Subcutaneous abdominal adipose tissue (tissue), 5 donors: ENCODE measurements at regions not wholly inside any gene's neighbourhood (a gene's known extent, or its start where the extent isn't known, plus 50 kb on each side); places are given as distances from the start of the nearest gene placed in this dataset.
"Not testable (repeated sequence)": the region's sequence is repeated elsewhere in the genome, so short reads cannot be mapped to it uniquely, and the experiment has no call there.

Source experiments
- H3K27ac ChIP-seq: one replicate; pipeline ENCODE4 v1.7.0; 2013; ENCODE audit warnings: low read depth, mild to moderate bottlenecking, inconsistent platforms, low read length, moderate library complexity
- H3K27me3 ChIP-seq, 5 donors: one replicate each; pipeline ENCODE4 v1.7.0; 2013; ENCODE audit warnings: low read length in 5 of 5, inconsistent platforms in 1 of 5; ENCODE audit not compliant: control insufficient read depth in 5 of 5, insufficient read depth in 4 of 5
- H3K36me3 ChIP-seq, 5 donors: one replicate each; pipeline ENCODE4 v1.7.0; 2013; ENCODE audit warnings: low read length in 5 of 5; ENCODE audit not compliant: control insufficient read depth in 5 of 5, insufficient read depth in 5 of 5
- H3K4me1 ChIP-seq, 5 donors: one replicate each; pipeline ENCODE4 v1.7.0; 2013; ENCODE audit warnings: low read length in 5 of 5, mild to moderate bottlenecking in 3 of 5, moderate library complexity in 1 of 5; ENCODE audit not compliant: control insufficient read depth in 5 of 5, insufficient read depth in 5 of 5
- H3K4me3 ChIP-seq, 5 donors: one replicate each; pipeline ENCODE4 v1.7.0; 2013; ENCODE audit warnings: low read length in 5 of 5, low read depth in 1 of 5
- H3K9ac ChIP-seq, 5 donors: one replicate each; pipeline ENCODE4 v1.7.0; 2013; ENCODE audit warnings: low read length in 5 of 5, mild to moderate bottlenecking in 4 of 5, moderate library complexity in 3 of 5
- H3K9me3 ChIP-seq, 5 donors: one replicate each; pipeline ENCODE4 v1.7.0; 2013; ENCODE audit warnings: low read length in 5 of 5; ENCODE audit not compliant: control insufficient read depth in 5 of 5
- donor health status: healthy.
- donor health status: healthy.
- donor health status: healthy.
- donor health status: healthy.
- donor health status: healthy.

DNA sequence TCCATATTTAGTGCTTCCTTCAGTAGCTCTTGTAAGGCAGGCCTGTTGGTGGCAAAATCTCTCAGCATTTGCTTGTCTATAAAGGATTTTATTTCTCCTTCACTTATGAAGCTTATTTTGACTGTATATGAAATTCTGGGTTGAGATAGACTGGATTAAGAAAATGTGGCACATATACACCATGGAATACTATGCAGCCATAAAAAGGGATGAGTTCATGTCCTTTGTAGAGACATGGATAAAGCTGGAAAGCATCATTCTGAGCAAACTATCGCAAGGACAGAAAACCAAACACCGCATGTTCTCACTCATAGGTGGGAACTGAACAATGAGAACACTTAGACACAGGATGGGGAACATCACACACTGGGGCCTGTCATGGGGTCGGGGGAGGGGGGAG is 73.1 kb downstream of the ADCYAP1 start:
- H3K4me1 ChIP-seq, H3K27ac ChIP-seq, H3K4me3 ChIP-seq, H3K9ac ChIP-seq, H3K36me3 ChIP-seq, H3K27me3 ChIP-seq: not testable (repeated sequence)
- H3K9me3 ChIP-seq: peaks cover 0 to 13% (median 0%) of the 10 kb centered on the region in 5 donors

- Histone ChIP-seq H3K9me3 (peaks cover 0 to 13% (median 0%) of the 10 kb centered on the region in 5 donors), H3K9ac (no peak overlapping the region), H3K27me3 (no peaks in the 10 kb centered on the region), H3K4me1 (peaks cover 2 to 13% (median 11%) of the 10 kb centered on the region in 5 donors), H3K36me3 (no peaks in the 10 kb centered on the region), H3K4me3 (no peak overlapping the region), H3K27ac (no peak overlapping the region)
These were observed 75.9 kb downstream of the ADCYAP1 start for GRCh38 chr18:980586-980985.

GRCh38 chr18:984004-984403 is 79.3 kb downstream of the ADCYAP1 start:
- H3K4me3 ChIP-seq: no peak overlapping the region

GRCh38 chr18:985212-985661 is 80.6 kb downstream of the ADCYAP1 start:
- H3K36me3 ChIP-seq: no peaks in the 10 kb centered on the region
- H3K27me3 ChIP-seq: no peaks in the 10 kb centered on the region
- H3K4me3 ChIP-seq: peak overlapping the region in 1 of 5 donors; percentile 37
- H3K9ac ChIP-seq: no peak overlapping the region
- peaks cover 2 to 25% (median 19%) of the 10 kb centered on the region in 5 donors for H3K4me1 ChIP-seq
- H3K9me3 ChIP-seq: peaks cover 0 to under 1% (median 0%) of the 10 kb centered on the region in 5 donors
- H3K27ac ChIP-seq: no peak overlapping the region

More at GRCh38 chr18:984004-984403, 79.3 kb downstream of the ADCYAP1 start:
- peaks cover 2 to 25% (median 19%) of the 10 kb centered on the region in 5 donors for H3K4me1 ChIP-seq
- H3K9ac ChIP-seq: no peak overlapping the region
- H3K27me3 ChIP-seq: no peaks in the 10 kb centered on the region
- H3K36me3 ChIP-seq: no peaks in the 10 kb centered on the region
- no peak overlapping the region for H3K27ac ChIP-seq
- peaks cover 0 to 13% (median 0%) of the 10 kb centered on the region in 5 donors for H3K9me3 ChIP-seq

- no peaks in the 10 kb centered on the region for H3K27me3 ChIP-seq
- no peak overlapping the region for H3K27ac ChIP-seq
- no peaks in the 10 kb centered on the region for H3K9me3 ChIP-seq
- H3K36me3 ChIP-seq: no peaks in the 10 kb centered on the region
- no peak overlapping the region for H3K9ac ChIP-seq
- H3K4me1 ChIP-seq: peaks cover 2 to 25% (median 19%) of the 10 kb centered on the region in 5 donors
- no peak overlapping the region for H3K4me3 ChIP-seq
These were observed 81.4 kb downstream of the ADCYAP1 start for GRCh38 chr18:986051-986450.

- peaks cover 2 to 25% (median 19%) of the 10 kb centered on the region in 5 donors for H3K4me1 ChIP-seq
- no peaks in the 10 kb centered on the region for H3K27me3 ChIP-seq
- H3K27ac ChIP-seq: no peak overlapping the region
- H3K9me3 ChIP-seq: no peaks in the 10 kb centered on the region
- no peak overlapping the region for H3K4me3 ChIP-seq
- H3K9ac ChIP-seq: no peak overlapping the region
- no peaks in the 10 kb centered on the region for H3K36me3 ChIP-seq
These were observed 81.9 kb downstream of the ADCYAP1 start for GRCh38 chr18:986552-986951.

GRCh38 chr18:987325-988186 is 82.9 kb downstream of the ADCYAP1 start:
- Histone ChIP-seq H3K4me1 (peaks cover 2 to 25% (median 19%) of the 10 kb centered on the region in 5 donors), H3K27ac (no peak overlapping the region), H3K4me3 (no peak overlapping the region), H3K36me3 (no peaks in the 10 kb centered on the region), H3K27me3 (no peaks in the 10 kb centered on the region), H3K9me3 (peaks cover 0 to 2% (median 0%) of the 10 kb centered on the region in 5 donors), H3K9ac (no peak overlapping the region)

- H3K4me1 ChIP-seq: peaks cover 2 to 24% (median 19%) of the 10 kb centered on the region in 5 donors
- no peak overlapping the region for H3K4me3 ChIP-seq
- H3K27me3 ChIP-seq: no peaks in the 10 kb centered on the region
- H3K36me3 ChIP-seq: no peaks in the 10 kb centered on the region
- H3K27ac ChIP-seq: no peak overlapping the region
- H3K9me3 ChIP-seq: peaks cover 0 to 10% (median 0%) of the 10 kb centered on the region in 5 donors
- H3K9ac ChIP-seq: no peak overlapping the region
These were observed 84.8 kb downstream of the ADCYAP1 start for GRCh38 chr18:989425-989824.

DNA sequence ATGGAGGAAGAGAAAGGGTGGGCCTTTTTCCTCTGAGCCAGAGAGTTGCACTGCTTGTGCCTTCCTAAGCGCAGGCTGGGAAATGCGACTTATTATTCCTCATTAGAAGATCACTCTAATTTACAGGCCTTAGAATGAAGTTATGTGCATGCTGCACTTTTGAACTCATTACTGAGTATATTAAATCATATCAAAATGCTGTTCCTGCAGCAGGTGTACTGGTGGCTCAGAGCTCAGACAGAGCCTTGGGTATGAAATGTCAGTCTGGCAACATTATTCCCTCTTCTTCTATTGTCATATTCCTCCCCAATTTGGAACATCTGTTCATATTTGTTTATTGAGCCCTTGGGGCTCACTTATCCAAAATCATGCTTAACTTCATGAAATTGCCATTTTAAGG is 85.5 kb downstream of the ADCYAP1 start:
- H3K36me3 ChIP-seq: no peaks in the 10 kb centered on the region
- no peaks in the 10 kb centered on the region for H3K27me3 ChIP-seq
- no peak overlapping the region for H3K4me3 ChIP-seq
- H3K9me3 ChIP-seq: peaks cover 0 to 10% (median 0%) of the 10 kb centered on the region in 5 donors
- peaks cover 2 to 16% (median 13%) of the 10 kb centered on the region in 5 donors for H3K4me1 ChIP-seq
- no peak overlapping the region for H3K27ac ChIP-seq
- no peak overlapping the region for H3K9ac ChIP-seq

DNA sequence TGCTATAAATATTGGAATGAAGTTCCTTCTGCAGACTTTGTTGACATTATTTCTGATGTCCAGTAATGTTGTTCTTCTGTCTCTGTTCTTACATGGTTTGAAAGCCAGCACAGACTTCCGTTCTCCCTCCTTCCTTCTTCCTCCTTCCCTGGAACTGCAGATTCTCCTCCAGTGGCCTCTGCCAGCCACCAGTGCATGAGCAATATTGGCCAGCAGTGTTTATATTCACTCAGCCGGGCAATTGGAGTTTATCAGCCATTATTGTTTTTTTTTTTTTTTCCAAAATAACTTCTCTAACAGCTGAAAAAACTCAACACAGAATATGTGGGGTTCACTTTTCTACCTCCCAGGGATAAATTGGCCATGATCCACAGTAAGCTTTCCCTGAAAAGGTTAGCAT is 86.8 kb downstream of the ADCYAP1 start:
- Histone ChIP-seq H3K27me3 (no peaks in the 10 kb centered on the region), H3K9me3 (peaks cover 0 to 10% (median 0%) of the 10 kb centered on the region in 5 donors)

More for the DNA sequence above, 86.8 kb downstream of the ADCYAP1 start:
- H3K36me3 ChIP-seq: no peaks in the 10 kb centered on the region
- no peak overlapping the region for H3K27ac ChIP-seq
- H3K9ac ChIP-seq: no peak overlapping the region
- peaks cover 0 to 5% (median 3%) of the 10 kb centered on the region in 5 donors for H3K4me1 ChIP-seq
- H3K4me3 ChIP-seq: no peak overlapping the region
